ENCODE measurements at regions not wholly inside any gene's neighbourhood (a gene's known extent, or its start where the extent isn't known, plus 50 kb on each side); places are given as distances from the start of the nearest gene placed in this dataset.

- no peaks in the 10 kb centered on the region for H3K27me3 ChIP-seq
- no peak overlapping the region for H3K27ac ChIP-seq
- TF ChIP-seq CTCF (IDR thresholded peaks at IDR 0.05) (no peak), POLR2AphosphoS5 (IDR thresholded peaks at IDR 0.05) (no peak), EP300 (IDR thresholded peaks at IDR 0.05) (no peak), POLR2A (IDR thresholded peaks at IDR 0.05) (no peak)
- no peaks in the 10 kb centered on the region for H3K4me1 ChIP-seq
- H3K9me3 ChIP-seq, result no peaks in the 10 kb centered on the region
- 72% methylated on average over 4 of the region's 4 CpGs for WGBS
- no peaks in the 10 kb centered on the region for H3K36me3 ChIP-seq
- no peak overlapping the region for H3K4me3 ChIP-seq
- no peak for DNase-seq (ENCODE audit: low spot score in 2 of 2)
These were observed 273.9 kb downstream of the NPR3 start for GRCh38 chr5:32984851-32985610.

DNA sequence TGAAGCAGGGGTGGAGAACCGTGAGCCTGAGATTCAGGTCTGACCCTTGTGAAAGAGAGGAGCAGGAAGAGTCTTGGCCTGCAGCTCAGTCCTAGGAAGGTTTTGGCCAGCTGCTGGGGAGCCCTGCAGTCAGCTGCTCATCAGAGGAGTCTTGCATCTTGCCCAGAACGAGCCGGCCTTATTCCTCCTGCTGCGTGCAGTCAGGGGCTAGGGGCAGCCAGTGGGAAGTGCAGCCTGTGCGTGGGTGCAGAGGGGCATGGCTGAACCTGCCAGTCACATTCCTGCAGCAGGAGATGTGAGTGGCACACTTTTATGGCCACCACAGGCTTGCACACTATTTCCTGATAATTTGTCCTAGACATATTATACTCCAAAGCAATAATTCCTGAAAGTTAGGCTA is 278.7 kb downstream of the NPR3 start:
- Histone ChIP-seq H3K27me3 (no peaks in the 10 kb centered on the region), H3K4me1 (peaks cover 8% of the 10 kb centered on the region), H3K4me3 (no peak overlapping the region), H3K27ac (no peak overlapping the region), H3K9me3 (no peaks in the 10 kb centered on the region), H3K36me3 (no peaks in the 10 kb centered on the region)
- 65% methylated on average over 5 of the region's 5 CpGs for WGBS
- DNase-seq (ENCODE audit: low spot score in 2 of 2), result no peak
- TF ChIP-seq EP300 (IDR thresholded peaks at IDR 0.05) (no peak), POLR2A (IDR thresholded peaks at IDR 0.05) (no peak), POLR2AphosphoS5 (IDR thresholded peaks at IDR 0.05) (no peak), CTCF (IDR thresholded peaks at IDR 0.05) (no peak)

DNA sequence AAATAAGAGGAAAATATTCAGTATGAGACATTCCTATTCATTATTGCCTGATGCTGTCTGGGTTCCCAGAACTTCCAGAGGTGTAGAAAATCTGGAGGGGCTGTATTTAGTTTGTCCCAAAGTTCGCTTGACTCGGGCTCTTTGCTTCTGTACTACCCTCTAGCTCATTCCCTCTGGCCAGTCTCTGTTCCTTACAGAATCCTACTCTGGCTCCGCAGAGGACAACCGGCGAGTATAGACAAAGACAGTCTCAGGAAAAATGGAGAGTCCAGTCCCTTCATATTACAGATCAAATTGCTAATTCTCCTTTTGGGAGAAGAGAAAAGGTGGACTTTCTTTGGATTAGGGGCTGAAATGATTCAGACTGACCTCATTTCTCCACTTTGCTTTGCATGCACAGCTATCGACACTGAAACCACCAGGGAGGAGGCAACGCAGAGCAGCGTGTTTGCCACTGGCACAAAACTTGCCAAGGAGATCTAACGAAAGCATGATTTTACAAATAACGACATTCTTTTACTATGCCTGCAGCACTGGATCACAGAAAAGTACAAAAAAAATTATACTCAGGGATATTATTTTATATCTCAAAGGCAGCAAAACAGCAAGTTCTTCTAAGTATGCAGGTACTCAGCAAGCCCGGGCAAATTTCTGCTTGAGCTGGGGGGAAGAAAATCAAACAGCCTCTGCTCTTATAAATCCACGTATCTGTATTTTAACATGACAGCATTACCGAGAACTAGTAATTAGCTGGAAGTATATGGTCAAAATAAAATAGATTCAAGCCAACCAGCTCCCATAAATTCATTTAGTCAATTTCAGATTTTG is 279.7 kb downstream of the NPR3 start:
- DNase-seq (ENCODE audit: low spot score in 2 of 2), result no peak
- peak overlapping the region; percentile 15 for H3K27ac ChIP-seq
- no peaks in the 10 kb centered on the region for H3K27me3 ChIP-seq
- TF ChIP-seq POLR2A (IDR thresholded peaks at IDR 0.05) (no peak), EP300 (IDR thresholded peaks at IDR 0.05) (no peak), POLR2AphosphoS5 (IDR thresholded peaks at IDR 0.05) (no peak), CTCF (IDR thresholded peaks at IDR 0.05) (no peak)
- H3K4me1 ChIP-seq, result peaks cover 8% of the 10 kb centered on the region
- WGBS, result 45% methylated on average over 13 of the region's 13 CpGs
- no peaks in the 10 kb centered on the region for H3K9me3 ChIP-seq
- peak overlapping the region; percentile 17 for H3K4me3 ChIP-seq
- H3K36me3 ChIP-seq, result no peaks in the 10 kb centered on the region

GRCh38 chr5:32991421-32991815 is 280.3 kb downstream of the NPR3 start:
- WGBS, result 57% methylated on average over 9 of the region's 9 CpGs
- Histone ChIP-seq H3K9me3 (no peaks in the 10 kb centered on the region), H3K4me3 (no peak overlapping the region), H3K27me3 (no peaks in the 10 kb centered on the region), H3K4me1 (peaks cover 8% of the 10 kb centered on the region), H3K36me3 (no peaks in the 10 kb centered on the region), H3K27ac (no peak overlapping the region)
- no peak for DNase-seq (ENCODE audit: low spot score in 2 of 2)
- TF ChIP-seq EP300 (IDR thresholded peaks at IDR 0.05), result no peak
- no peak for TF ChIP-seq POLR2A (IDR thresholded peaks at IDR 0.05)
- no peak for TF ChIP-seq POLR2AphosphoS5 (IDR thresholded peaks at IDR 0.05)
- no peak for TF ChIP-seq CTCF (IDR thresholded peaks at IDR 0.05)

DNA sequence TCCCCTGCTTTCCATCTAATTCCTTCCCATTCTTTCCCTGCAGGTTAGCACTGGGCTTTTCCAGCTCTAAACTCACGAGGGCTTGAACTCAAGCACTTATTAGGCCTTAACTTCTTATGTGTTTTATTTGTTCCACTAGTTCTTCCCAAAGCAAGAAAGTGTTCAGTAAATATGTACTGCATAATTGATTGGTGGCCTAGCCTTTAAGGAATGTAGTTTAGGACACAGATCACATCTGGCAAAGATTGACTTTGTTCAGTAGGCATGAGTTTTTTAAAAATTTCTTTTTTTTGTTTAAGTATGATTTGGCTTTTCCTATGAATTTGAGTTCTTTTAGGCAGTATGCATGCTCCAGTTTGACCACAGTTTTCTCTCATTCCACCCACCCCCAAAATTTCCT is 285.2 kb downstream of the NPR3 start:
- H3K27ac ChIP-seq, result no peak overlapping the region

More for the DNA sequence above, 285.2 kb downstream of the NPR3 start:
- H3K4me1 ChIP-seq, result no peaks in the 10 kb centered on the region
- TF ChIP-seq EP300 (IDR thresholded peaks at IDR 0.05) (no peak), POLR2A (IDR thresholded peaks at IDR 0.05) (no peak), CTCF (IDR thresholded peaks at IDR 0.05) (no peak), POLR2AphosphoS5 (IDR thresholded peaks at IDR 0.05) (no peak)
- DNase-seq (ENCODE audit: low spot score in 2 of 2), result no peak
- H3K4me3 ChIP-seq, result no peak overlapping the region
- 63% methylated on average over 1 of the region's 1 CpG for WGBS
- H3K27me3 ChIP-seq, result no peaks in the 10 kb centered on the region
- H3K36me3 ChIP-seq, result no peaks in the 10 kb centered on the region
- H3K9me3 ChIP-seq, result peaks cover 6% of the 10 kb centered on the region

Measured in suprapubic skin (tissue), 4 donors.